ENCODE measurements at regions not wholly inside any gene's neighbourhood (a gene's known extent, or its start where the extent isn't known, plus 50 kb on each side); places are given as distances from the start of the nearest gene placed in this dataset.

DNA sequence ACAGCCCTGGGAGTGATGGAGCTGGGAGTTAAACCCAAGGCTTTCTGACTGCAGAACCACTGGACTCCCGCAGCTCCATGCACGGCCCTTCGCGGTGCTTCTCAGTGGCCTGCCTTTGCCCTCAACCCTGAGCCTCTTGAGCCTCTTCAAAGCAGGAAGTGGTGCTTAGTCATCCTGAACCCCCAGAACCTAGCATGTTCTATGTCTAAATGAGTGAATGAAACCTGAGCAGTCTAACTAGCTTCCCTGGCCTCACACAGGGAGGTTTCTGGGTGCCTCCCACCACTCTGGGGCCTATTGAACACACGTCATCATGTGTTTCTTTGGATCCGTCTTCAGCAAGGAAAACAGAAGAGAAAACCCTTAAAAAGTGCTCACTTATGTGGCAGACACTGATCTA, 117.9 kb upstream of the SFSWAP start:
- TF ChIP-seq POLR2A (IDR thresholded peaks at IDR 0.05) (no peak), CTCF (IDR thresholded peaks at IDR 0.05) (no peak)
